Stimulated activated naive CD8-positive, alpha-beta T cell treated with anti-CD3 and anti-CD28 coated beads, Interleukin-15, amount 100 ng/mL, for 72 hours (primary cell): ENCODE measurements at regions not wholly inside any gene's neighbourhood (a gene's known extent, or its start where the extent isn't known, plus 50 kb on each side); places are given as distances from the start of the nearest gene placed in this dataset.
A peak's percentile ranks its signal among the peaks of the same experiment; 100 is the strongest.
"Not testable (repeated sequence)": the region's sequence is repeated elsewhere in the genome, so short reads cannot be mapped to it uniquely, and the experiment has no call there.

Experiments used
- ATAC-seq: fragments of 150-1000 bp; cut with Tn5 transposase; 2 replicates; pipeline ENCODE4 v1.10.0; 2021; ENCODE audit warnings: mild to moderate bottlenecking, moderate library complexity
- DNase-seq, 2 donors: peaks; one replicate each; pipeline ENCODE4 v3.0.0; 2021 to 2022
- H3K27ac Mint-ChIP-seq, 2 donors: one replicate each; pipeline ENCODE4 v1.8.0; 2022; ENCODE audit warnings: mild to moderate bottlenecking in 2 of 2, mixed read lengths in 2 of 2, moderate library complexity in 2 of 2
- H3K27me3 Mint-ChIP-seq: one replicate; pipeline ENCODE4 v1.8.0; 2022; ENCODE audit warnings: mixed read lengths
- H3K4me1 Mint-ChIP-seq: one replicate; pipeline ENCODE4 v1.8.0; 2022; ENCODE audit warnings: mild to moderate bottlenecking, mixed read lengths
- H3K4me3 Mint-ChIP-seq, 2 donors: one replicate each; pipeline ENCODE4 v1.8.0; 2022; ENCODE audit warnings: mild to moderate bottlenecking in 2 of 2, mixed read lengths in 2 of 2, moderate library complexity in 1 of 2
- H3K9me3 Mint-ChIP-seq, 2 donors: one replicate each; pipeline ENCODE4 v1.8.0; 2022; ENCODE audit warnings: mixed read lengths in 2 of 2

- H3K27ac Mint-ChIP-seq, H3K9me3 Mint-ChIP-seq, H3K4me1 Mint-ChIP-seq: not testable (repeated sequence)
These were observed 846.4 kb downstream of the RPIA start for GRCh38 chr2:89537862-89538261.

GRCh38 chr2:89544110-89544509 is 852.6 kb downstream of the RPIA start:
- DNase-seq, H3K4me3 Mint-ChIP-seq, H3K9me3 Mint-ChIP-seq, ATAC-seq, H3K4me1 Mint-ChIP-seq, H3K27ac Mint-ChIP-seq, H3K27me3 Mint-ChIP-seq: not testable (repeated sequence)

More at GRCh38 chr2:89537862-89538261, 846.4 kb downstream of the RPIA start:
- ATAC-seq, H3K27me3 Mint-ChIP-seq, H3K4me3 Mint-ChIP-seq, DNase-seq: not testable (repeated sequence)

GRCh38 chr2:89579154-89579553 is 887.7 kb downstream of the RPIA start:
- not testable (repeated sequence) for H3K4me3 Mint-ChIP-seq, H3K9me3 Mint-ChIP-seq, DNase-seq, ATAC-seq, H3K27me3 Mint-ChIP-seq, H3K4me1 Mint-ChIP-seq, H3K27ac Mint-ChIP-seq

- not testable (repeated sequence) for H3K27ac Mint-ChIP-seq, ATAC-seq, H3K4me3 Mint-ChIP-seq, H3K4me1 Mint-ChIP-seq, H3K9me3 Mint-ChIP-seq, DNase-seq, H3K27me3 Mint-ChIP-seq
These were observed 891.3 kb downstream of the RPIA start for GRCh38 chr2:89582816-89583215.

GRCh38 chr2:89584046-89584445 is 892.6 kb downstream of the RPIA start:
- not testable (repeated sequence) for DNase-seq, H3K9me3 Mint-ChIP-seq, ATAC-seq, H3K4me1 Mint-ChIP-seq, H3K4me3 Mint-ChIP-seq, H3K27ac Mint-ChIP-seq, H3K27me3 Mint-ChIP-seq

GRCh38 chr2:89584868-89585557 is 893.5 kb downstream of the RPIA start:
- H3K9me3 Mint-ChIP-seq, DNase-seq, H3K4me1 Mint-ChIP-seq, H3K27me3 Mint-ChIP-seq: not testable (repeated sequence)
- Mint-ChIP-seq H3K27ac (peak overlapping the region in 1 of 2 donors; percentile 61), H3K4me3 (peak overlapping the region; percentile 79 to 87)
- peak; percentile 12 for ATAC-seq

- peak overlapping the region in 1 of 2 donors; percentile 61 for H3K27ac Mint-ChIP-seq
- H3K9me3 Mint-ChIP-seq, H3K4me1 Mint-ChIP-seq, H3K27me3 Mint-ChIP-seq: not testable (repeated sequence)
- DNase-seq (peak; percentile 35 to 48), ATAC-seq (peak; percentile 100)
- peak overlapping the region; percentile 79 to 87 for H3K4me3 Mint-ChIP-seq
These were observed 894.1 kb downstream of the RPIA start for GRCh38 chr2:89585558-89585920.

- H3K4me3 Mint-ChIP-seq, H3K4me1 Mint-ChIP-seq, H3K27ac Mint-ChIP-seq, H3K9me3 Mint-ChIP-seq, DNase-seq, H3K27me3 Mint-ChIP-seq, ATAC-seq: not testable (repeated sequence)
These were observed 908.4 kb downstream of the RPIA start for GRCh38 chr2:89599843-89600242.

GRCh38 chr2:89606514-89606913 is 915.0 kb downstream of the RPIA start:
- H3K4me1 Mint-ChIP-seq, DNase-seq, H3K4me3 Mint-ChIP-seq, H3K27ac Mint-ChIP-seq, ATAC-seq: not testable (repeated sequence)
- peaks cover 12% of the 10 kb centered on the region for H3K27me3 Mint-ChIP-seq
- peaks cover 0 to 11% of the 10 kb centered on the region in 2 donors for H3K9me3 Mint-ChIP-seq

GRCh38 chr2:89610207-89610926 is 918.9 kb downstream of the RPIA start:
- not testable (repeated sequence) for DNase-seq, H3K27ac Mint-ChIP-seq
- H3K27me3 Mint-ChIP-seq = peaks cover 22% of the 10 kb centered on the region

GRCh38 chr2:89610927-89611515 is 919.5 kb downstream of the RPIA start:
- not testable (repeated sequence) for H3K4me1 Mint-ChIP-seq, ATAC-seq

More at GRCh38 chr2:89610207-89610926, 918.9 kb downstream of the RPIA start:
- H3K4me3 Mint-ChIP-seq, H3K4me1 Mint-ChIP-seq, ATAC-seq: not testable (repeated sequence)
- H3K9me3 Mint-ChIP-seq = peaks cover 0 to 17% of the 10 kb centered on the region in 2 donors

GRCh38 chr2:89611710-89612109 is 920.2 kb downstream of the RPIA start:
- peaks cover 0 to 17% of the 10 kb centered on the region in 2 donors for H3K9me3 Mint-ChIP-seq
- not testable (repeated sequence) for DNase-seq, H3K4me1 Mint-ChIP-seq, ATAC-seq, H3K27ac Mint-ChIP-seq, H3K4me3 Mint-ChIP-seq
- H3K27me3 Mint-ChIP-seq = peaks cover 22% of the 10 kb centered on the region

More at GRCh38 chr2:89610927-89611515, 919.5 kb downstream of the RPIA start:
- Mint-ChIP-seq H3K27me3 (peaks cover 22% of the 10 kb centered on the region), H3K9me3 (peaks cover 0 to 17% of the 10 kb centered on the region in 2 donors)
- DNase-seq, H3K4me3 Mint-ChIP-seq, H3K27ac Mint-ChIP-seq: not testable (repeated sequence)

GRCh38 chr2:89649268-89649667 is 957.8 kb downstream of the RPIA start:
- H3K27ac Mint-ChIP-seq, H3K4me1 Mint-ChIP-seq, H3K9me3 Mint-ChIP-seq: not testable (repeated sequence)

GRCh38 chr2:89679254-89679653 is 987.8 kb downstream of the RPIA start:
- not testable (repeated sequence) for DNase-seq, H3K27ac Mint-ChIP-seq, H3K4me1 Mint-ChIP-seq, H3K4me3 Mint-ChIP-seq, ATAC-seq
- Mint-ChIP-seq H3K9me3 (peaks cover 13 to 17% of the 10 kb centered on the region in 2 donors), H3K27me3 (peaks cover 13% of the 10 kb centered on the region)

More at GRCh38 chr2:89649268-89649667, 957.8 kb downstream of the RPIA start:
- H3K27me3 Mint-ChIP-seq, DNase-seq, H3K4me3 Mint-ChIP-seq, ATAC-seq: not testable (repeated sequence)
